Right lobe of liver (tissue), 6 donors: ENCODE measurements at regions not wholly inside any gene's neighbourhood (a gene's known extent, or its start where the extent isn't known, plus 50 kb on each side); places are given as distances from the start of the nearest gene placed in this dataset.

Source experiments
- ATAC-seq, 4 donors: fragments of 200-7000 bp; cut with Tn5 transposase; one replicate each; pipeline ENCODE4 v1.9.1; 2020; ENCODE audit warnings: mild to moderate bottlenecking in 4 of 4, moderate library complexity in 4 of 4
- DNase-seq, 3 donors: peaks; one replicate each; pipeline ENCODE4 v3.0.0-alpha.2; 2020
- H3K27ac ChIP-seq, 3 donors: fragments of 200-600 bp; one replicate each; pipeline ENCODE4 v1.8.0; 2022
- H3K27me3 ChIP-seq, 2 donors: fragments of 200-600 bp; one replicate each; pipeline ENCODE4 v1.8.0; 2022
- H3K36me3 ChIP-seq, 4 donors: fragments of 200-600 bp; sonication (generic) in 1 of 4; one replicate each; pipeline versions ENCODE4 v1.5.1 to v1.8.0; 2017 to 2022; ENCODE audit warnings: control low read depth in 1 of 4
- H3K4me1 ChIP-seq, 4 donors: fragments of 200-600 bp; sonication (generic) in 1 of 4; one replicate each; pipeline versions ENCODE4 v1.5.1 to v1.8.0; 2017 to 2022; ENCODE audit warnings: control low read depth in 1 of 4
- H3K4me3 ChIP-seq, 3 donors: fragments of 200-600 bp; one replicate each; pipeline ENCODE4 v1.8.0; 2022
- H3K9me3 ChIP-seq, 4 donors: fragments of 200-600 bp; sonication (generic) in 1 of 4; one replicate each; pipeline versions ENCODE4 v1.5.1 to v1.8.0; 2017 to 2022; ENCODE audit warnings: control low read depth in 1 of 4
- CTCF ChIP-seq, 4 donors: fragments of 200-600 bp in 3 of 4; fragments of 450-650 bp in 1 of 4; IDR thresholded peaks; one replicate each; pipeline versions ENCODE4 v1.5.1 to v1.8.0; 2016 to 2022; ENCODE audit warnings: antibody characterized with exemption in 4 of 4, mild to moderate bottlenecking in 2 of 4
- POLR2A ChIP-seq: fragments of 450-650 bp; IDR thresholded peaks from one replicate; pipeline ENCODE4 v1.6.1; 2017; ENCODE audit warnings: antibody characterized with exemption, mild to moderate bottlenecking
- WGBS: methylation state at CpG from one replicate; pipeline ENCODE4 v1.1.6; 2018; ENCODE audit warnings: low coverage, low lambda C conversion rate; ENCODE audit not compliant: insufficient coverage; ENCODE audit errors: missing lambda C conversion rate; 5-methylcytosine and 5-hydroxymethylcytosine counted together
- intact Hi-C, 2 donors: fragments of 100-400 bp; cut with DNase I; formaldehyde crosslinking; loops; one replicate each; pipeline versions ENCODE4 v1.11.2 to v1.14.1; 2022
- donor health status: DM: no; HTN: yes; CAD: no.
- donor health status: DM: no; HTN: no; CAD: no.
- donor health status: DM: no; HTN: no; CAD: no.
- donor health status: DM: no; HTN: yes; CAD: no.
- donor health status: DM: no; HTN: yes; CAD: no.

GRCh38 chr3:55198554-55198953 is 270.7 kb upstream of the LRTM1 start:
- intact Hi-C loops: no loop called here
- no peak for ATAC-seq

DNA sequence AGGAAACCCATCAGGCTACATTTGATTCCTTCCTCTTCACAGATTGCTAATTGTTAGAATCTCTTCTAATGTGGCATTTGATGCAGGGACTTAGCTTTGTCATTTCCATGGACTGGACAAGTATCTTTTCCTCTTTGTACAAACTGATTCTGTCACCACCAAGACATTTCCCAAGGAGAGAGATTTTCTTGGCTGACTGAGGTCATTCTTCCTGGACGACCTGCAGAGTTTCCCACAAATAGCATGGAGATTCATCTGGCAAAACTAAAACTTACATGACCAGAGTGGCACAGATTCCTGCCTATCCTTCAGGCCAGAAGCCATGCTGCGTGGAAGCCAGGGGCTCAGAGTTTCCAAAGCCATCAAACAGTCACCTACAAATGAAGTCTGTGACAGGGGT is 269.2 kb upstream of the LRTM1 start:
- TF ChIP-seq CTCF (IDR thresholded peaks at IDR 0.05) (no peak), POLR2A (no peak)
- H3K36me3 ChIP-seq: no peaks in the 10 kb centered on the region
- intact Hi-C loops: no loop called here
- no peaks in the 10 kb centered on the region for H3K27me3 ChIP-seq
- no peak for DNase-seq
- WGBS: 73% methylated on average over 2 of the region's 2 CpGs
- no peak for ATAC-seq
- no peak overlapping the region for H3K4me3 ChIP-seq
- no peak overlapping the region for H3K27ac ChIP-seq
- no peaks in the 10 kb centered on the region for H3K4me1 ChIP-seq
- H3K9me3 ChIP-seq: no peaks in the 10 kb centered on the region

More at GRCh38 chr3:55198554-55198953, 270.7 kb upstream of the LRTM1 start:
- DNase-seq: no peak
- Histone ChIP-seq H3K27ac (no peak overlapping the region), H3K9me3 (no peaks in the 10 kb centered on the region), H3K36me3 (no peaks in the 10 kb centered on the region), H3K27me3 (no peaks in the 10 kb centered on the region), H3K4me1 (no peaks in the 10 kb centered on the region), H3K4me3 (no peak overlapping the region)
- WGBS: 55% methylated on average over 4 of the region's 4 CpGs
- TF ChIP-seq CTCF (IDR thresholded peaks at IDR 0.05) (no peak), POLR2A (no peak)

GRCh38 chr3:55196495-55196894 is 268.6 kb upstream of the LRTM1 start:
- Histone ChIP-seq H3K36me3 (no peaks in the 10 kb centered on the region), H3K27ac (no peak overlapping the region), H3K4me1 (no peaks in the 10 kb centered on the region), H3K9me3 (no peaks in the 10 kb centered on the region), H3K4me3 (no peak overlapping the region), H3K27me3 (no peaks in the 10 kb centered on the region)
- no peak for TF ChIP-seq POLR2A
- no peak for TF ChIP-seq CTCF (IDR thresholded peaks at IDR 0.05)
- intact Hi-C loops: no loop called here
- WGBS: 60% methylated on average over 1 of the region's 1 CpG
- no peak for ATAC-seq
- no peak for DNase-seq

DNA sequence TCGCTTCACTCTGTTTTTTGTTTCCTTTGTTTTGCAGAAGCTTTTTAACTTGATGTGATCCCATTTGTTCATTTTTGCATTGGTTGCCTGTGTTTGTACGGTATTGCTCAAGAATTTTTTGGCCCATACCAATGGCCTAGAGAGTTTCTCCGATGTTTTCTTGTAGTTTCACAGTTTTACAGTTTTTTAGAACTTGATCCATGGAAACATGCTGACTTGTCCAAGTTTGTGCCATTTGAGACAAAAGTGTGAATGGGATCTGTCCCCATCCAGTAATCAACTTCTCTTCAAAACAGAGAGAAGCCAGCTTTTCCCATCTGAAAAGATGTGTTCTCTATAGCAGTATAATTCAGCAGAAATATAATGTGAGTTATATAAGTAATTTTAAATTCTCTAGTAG is 266.5 kb upstream of the LRTM1 start:
- DNase-seq (no peak), ATAC-seq (no peak)
- Histone ChIP-seq H3K27ac (no peak overlapping the region), H3K4me1 (no peaks in the 10 kb centered on the region), H3K9me3 (no peaks in the 10 kb centered on the region), H3K4me3 (no peak overlapping the region), H3K36me3 (no peaks in the 10 kb centered on the region), H3K27me3 (no peaks in the 10 kb centered on the region)
- intact Hi-C loops: no loop called here
- WGBS: 89% methylated on average over 3 of the region's 3 CpGs
- no peak for TF ChIP-seq CTCF (IDR thresholded peaks at IDR 0.05)
- no peak for TF ChIP-seq POLR2A
